ENCODE measurements at regions not wholly inside any gene's neighbourhood (a gene's known extent, or its start where the extent isn't known, plus 50 kb on each side); places are given as distances from the start of the nearest gene placed in this dataset.

DNA sequence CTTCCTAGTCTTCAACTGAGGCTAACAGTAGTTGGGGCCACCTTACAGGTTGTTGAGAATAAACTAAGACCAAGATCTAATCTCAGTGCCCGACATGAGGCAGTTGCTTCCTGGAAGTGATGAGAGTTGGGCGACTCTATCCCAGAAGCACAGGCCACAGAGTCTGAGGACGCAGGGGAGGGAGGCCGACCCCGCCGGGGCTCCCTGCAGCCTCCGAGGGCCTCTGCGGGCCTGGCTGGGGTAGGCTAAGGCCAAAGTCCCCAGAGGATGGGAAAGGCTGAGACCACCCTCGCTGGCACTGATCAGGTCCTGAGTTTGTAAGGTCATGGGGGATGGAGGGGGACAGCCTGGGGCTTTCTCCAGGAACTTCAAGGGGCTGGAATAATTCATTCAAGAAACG is 74.0 kb downstream of the ENGASE start:
- Histone ChIP-seq H3K56ac (ENCODE audit: insufficient read length, low read depth, low read length) (no peak overlapping the region), H3T11ph (ENCODE audit: low read length) (no peak overlapping the region), H3K9ac (ENCODE audit: extremely low read depth, insufficient read length, low read length) (no peak overlapping the region), H4K91ac (ENCODE audit: insufficient read length, low read depth, low read length) (no peak overlapping the region), H2AK5ac (ENCODE audit: insufficient read length, low read length) (no peak overlapping the region), H4K20me1 (ENCODE audit: control insufficient read depth, insufficient read depth, insufficient read length) (no peaks in the 10 kb centered on the region), H2BK120ac (ENCODE audit: low read depth, low read length, poor library complexity, severe bottlenecking) (no peak overlapping the region), H3K4me2 (ENCODE audit: insufficient read depth, insufficient read length, low read length) (no peak overlapping the region), H4K5ac (ENCODE audit: insufficient read length, low read depth, low read length) (no peak overlapping the region), H2BK15ac (ENCODE audit: low read depth, low read length) (no peak overlapping the region), H2BK5ac (ENCODE audit: insufficient read length, low read length) (no peak overlapping the region), H3K79me1 (ENCODE audit: insufficient read depth, low read depth, low read length, poor library complexity, severe bottlenecking) (no peaks in the 10 kb centered on the region), H3K23me2 (ENCODE audit: insufficient read length, low read depth, low read length, poor library complexity, severe bottlenecking) (peaks cover 4% of the 10 kb centered on the region), H4K8ac (replicated peaks; ENCODE audit: insufficient read length, low read depth, low read length) (no peak overlapping the region), H2AFZ (ENCODE audit: low read length) (no peak overlapping the region), H3K27ac (ENCODE audit: insufficient read length, low read depth, low read length) (no peak overlapping the region), H2BK20ac (ENCODE audit: low read depth, low read length, poor library complexity, severe bottlenecking) (no peak overlapping the region), H3K18ac (ENCODE audit: insufficient read length, low read depth, low read length) (no peak overlapping the region), H2BK12ac (ENCODE audit: insufficient read length, low read depth, low read length) (no peak overlapping the region), H3K4me1 (ENCODE audit: insufficient read depth, low read length) (no peaks in the 10 kb centered on the region), H3K4ac (ENCODE audit: low read depth, low read length) (no peak overlapping the region), H3K23ac (ENCODE audit: insufficient read length, low read depth, low read length) (no peak overlapping the region), H3K14ac (ENCODE audit: insufficient read depth, low read length) (no peak overlapping the region), H3K9me3 (ENCODE audit: control insufficient read depth, low read depth, low read length) (no peaks in the 10 kb centered on the region), H3K27me3 (ENCODE audit: insufficient read depth, low read length) (no peaks in the 10 kb centered on the region), H3K79me2 (ENCODE audit: insufficient read depth, low read length) (no peaks in the 10 kb centered on the region)
- Mint-ChIP-seq H3K4me1 (peaks cover 13 to 31% of the 10 kb centered on the region in 2 experiments), H3K27me3 (ENCODE audit: low read depth) (no peaks in the 10 kb centered on the region), H3K27ac (no peak overlapping the region; a peak in 1 of 7 replicates), H3K36me3 (ENCODE audit: insufficient read depth in 1 of 3, low read depth in 3 of 3) (no peaks in the 10 kb centered on the region; a peak in 1 of 7 replicates), H3K4me3 (no peak overlapping the region), H3K9me3 (no peaks in the 10 kb centered on the region)
- DNase-seq, result no peak
- TF ChIP-seq, protein P1, sequence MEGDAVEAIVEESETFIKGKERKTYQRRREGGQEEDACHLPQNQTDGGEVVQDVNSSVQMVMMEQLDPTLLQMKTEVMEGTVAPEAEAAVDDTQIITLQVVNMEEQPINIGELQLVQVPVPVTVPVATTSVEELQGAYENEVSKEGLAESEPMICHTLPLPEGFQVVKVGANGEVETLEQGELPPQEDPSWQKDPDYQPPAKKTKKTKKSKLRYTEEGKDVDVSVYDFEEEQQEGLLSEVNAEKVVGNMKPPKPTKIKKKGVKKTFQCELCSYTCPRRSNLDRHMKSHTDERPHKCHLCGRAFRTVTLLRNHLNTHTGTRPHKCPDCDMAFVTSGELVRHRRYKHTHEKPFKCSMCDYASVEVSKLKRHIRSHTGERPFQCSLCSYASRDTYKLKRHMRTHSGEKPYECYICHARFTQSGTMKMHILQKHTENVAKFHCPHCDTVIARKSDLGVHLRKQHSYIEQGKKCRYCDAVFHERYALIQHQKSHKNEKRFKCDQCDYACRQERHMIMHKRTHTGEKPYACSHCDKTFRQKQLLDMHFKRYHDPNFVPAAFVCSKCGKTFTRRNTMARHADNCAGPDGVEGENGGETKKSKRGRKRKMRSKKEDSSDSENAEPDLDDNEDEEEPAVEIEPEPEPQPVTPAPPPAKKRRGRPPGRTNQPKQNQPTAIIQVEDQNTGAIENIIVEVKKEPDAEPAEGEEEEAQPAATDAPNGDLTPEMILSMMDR (conservative IDR thresholded peaks at IDR 0.05), result no peak
- WGBS (ENCODE audit: extremely low coverage, insufficient read length, low lambda C conversion rate), result no CpG with 5 or more reads among the region's 10 CpGs

All from H9 (cell line).